MM.1S (cell line): ENCODE measurements at regions not wholly inside any gene's neighbourhood (a gene's known extent, or its start where the extent isn't known, plus 50 kb on each side); places are given as distances from the start of the nearest gene placed in this dataset.

Experiments
- DNase-seq: peaks from one replicate; pipeline ENCODE4 v3.0.0-alpha.2; 2015
- H2AFZ ChIP-seq: fragments of 300-600 bp; sonication (generic); 2 replicates; pipeline ENCODE4 v1.6.0; 2016; ENCODE audit warnings: antibody characterized with exemption, low read length
- H3F3A ChIP-seq: fragments of 300-600 bp; sonication (generic); 2 replicates; pipeline ENCODE4 v1.6.1; 2016; ENCODE audit warnings: mild to moderate bottlenecking, antibody characterized with exemption, low read length, moderate library complexity, mixed read lengths; ENCODE audit not compliant: insufficient read depth
- H3K27ac ChIP-seq: fragments of 300-600 bp; sonication (generic); 2 replicates; pipeline ENCODE4 v1.5.1; 2016; ENCODE audit warnings: mild to moderate bottlenecking, low read length
- H3K27me3 ChIP-seq: fragments of 300-600 bp; sonication (generic); replicated peaks from 2 replicates; pipeline ENCODE4 v1.6.0; 2016; ENCODE audit warnings: low read length; ENCODE audit not compliant: insufficient read depth
- H3K36me3 ChIP-seq: fragments of 300-600 bp; sonication (generic); replicated peaks from 2 replicates; pipeline ENCODE4 v1.6.1; 2016; ENCODE audit warnings: mild to moderate bottlenecking, low read length, mixed read lengths; ENCODE audit not compliant: insufficient read depth
- H3K4me1 ChIP-seq: fragments of 300-600 bp; sonication (generic); 2 replicates; pipeline ENCODE4 v1.6.1; 2016; ENCODE audit warnings: low read length, mixed read lengths
- H3K4me2 ChIP-seq: fragments of 300-600 bp; sonication (generic); 2 replicates; pipeline ENCODE4 v1.6.0; 2016; ENCODE audit warnings: low read depth, low read length
- H3K4me3 ChIP-seq: fragments of 300-600 bp; sonication (generic); 2 replicates; pipeline ENCODE4 v1.5.1; 2016; ENCODE audit warnings: low read length, mixed read lengths
- H3K79me2 ChIP-seq: fragments of 300-600 bp; sonication (generic); 2 replicates; pipeline ENCODE4 v1.6.1; 2016; ENCODE audit warnings: mixed run types, low read length, mixed read lengths
- H3K9ac ChIP-seq: fragments of 300-600 bp; sonication (generic); 2 replicates; pipeline ENCODE4 v1.6.1; 2016; ENCODE audit warnings: low read length, mixed read lengths
- H3K9me2 ChIP-seq: fragments of 300-600 bp; sonication (generic); replicated peaks from 2 replicates; pipeline ENCODE4 v1.6.1; 2016; ENCODE audit warnings: mild to moderate bottlenecking, low read length, mixed read lengths; ENCODE audit not compliant: insufficient read depth
- H3K9me3 ChIP-seq: fragments of 300-600 bp; sonication (generic); replicated peaks from 2 replicates; pipeline ENCODE4 v1.6.1; 2016; ENCODE audit warnings: mild to moderate bottlenecking, low read length, mixed read lengths; ENCODE audit not compliant: insufficient read depth
- H4K20me1 ChIP-seq: fragments of 300-600 bp; sonication (generic); 2 replicates; pipeline ENCODE4 v1.6.1; 2016; ENCODE audit warnings: mild to moderate bottlenecking, low read length, moderate library complexity, mixed read lengths; ENCODE audit not compliant: insufficient read depth
- EZH2 ChIP-seq: fragments of 300-600 bp; sonication (generic); optimal IDR thresholded peaks from 2 replicates; pipeline ENCODE3; 2017; ENCODE audit warnings: low read depth, mild to moderate bottlenecking, antibody characterized with exemption, low read length, mixed read lengths
- EZH2phosphoT487 ChIP-seq: fragments of 300-600 bp; sonication (generic); IDR thresholded peaks from 2 replicates; pipeline ENCODE4 v1.6.1; 2018; ENCODE audit warnings: antibody characterized with exemption, low read length
- TF ChIP-seq, protein P1 (sequence below): fragments of 300-600 bp; sonication (generic); IDR thresholded peaks from 2 replicates; pipeline ENCODE4 v1.5.1; 2016; ENCODE audit warnings: antibody characterized with exemption, low read length, mixed read lengths

DNA sequence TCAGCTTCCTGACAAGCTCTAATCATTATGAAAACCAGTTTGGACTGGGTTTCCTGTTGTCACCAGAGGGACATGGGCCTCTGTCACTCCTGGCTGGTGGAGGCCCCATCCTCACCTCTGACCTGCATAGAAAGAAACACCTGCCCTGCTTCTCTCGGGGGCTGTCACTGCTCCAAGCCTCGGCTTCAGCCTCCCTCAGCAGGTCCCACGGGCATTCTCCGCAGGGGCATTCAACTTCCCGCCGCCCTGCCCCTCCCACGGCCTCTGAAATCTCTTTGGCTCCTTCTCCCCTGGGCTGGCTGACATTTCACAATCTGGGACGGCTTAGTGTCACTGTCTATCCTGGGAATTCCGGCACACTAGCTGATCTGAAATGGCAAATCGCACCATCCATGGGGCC, 257.9 kb downstream of the CTTN start:
- no peak overlapping the region for H3K9ac ChIP-seq

DNA sequence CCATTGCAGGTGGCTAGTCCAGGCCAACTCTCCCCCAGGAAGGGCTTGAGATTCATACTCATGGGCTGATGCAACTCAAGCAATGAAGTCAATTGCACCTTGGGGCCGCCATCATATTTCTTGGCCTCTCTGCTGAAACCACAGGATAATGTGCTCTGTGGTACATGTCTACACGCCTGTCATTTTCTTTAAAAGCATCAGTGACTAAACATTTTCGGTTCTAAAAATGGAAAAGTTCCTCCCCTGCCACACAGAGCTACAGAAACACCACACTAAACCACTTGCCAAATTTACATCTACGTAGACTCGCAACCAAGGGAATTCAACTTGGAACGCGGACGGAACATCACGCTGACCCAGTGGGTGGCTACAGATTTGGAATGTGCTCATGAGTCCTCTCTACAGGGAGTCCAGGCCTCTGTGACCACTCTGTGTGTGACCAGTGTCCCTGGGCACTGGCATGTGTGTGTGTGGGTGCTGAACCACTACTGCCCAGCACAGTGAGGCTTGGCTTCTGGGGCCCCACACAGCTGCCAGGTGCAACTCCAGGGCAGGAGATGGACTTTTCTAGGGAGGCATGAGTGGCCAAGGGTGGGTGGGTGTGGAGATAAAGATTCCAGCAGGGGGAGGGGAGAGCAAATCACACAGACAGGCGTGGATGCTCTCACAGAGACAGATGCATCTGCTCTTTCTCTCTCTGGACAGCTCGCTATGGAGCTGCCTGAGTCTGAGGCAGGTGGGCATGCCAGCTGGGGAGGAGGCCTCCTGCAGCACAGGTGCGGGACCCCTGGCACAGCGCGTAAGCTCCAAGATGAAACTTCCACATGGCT, 261.9 kb downstream of the CTTN start:
- TF ChIP-seq EZH2phosphoT487 (no peak), EZH2 (no peak)
- TF ChIP-seq, protein P1, sequence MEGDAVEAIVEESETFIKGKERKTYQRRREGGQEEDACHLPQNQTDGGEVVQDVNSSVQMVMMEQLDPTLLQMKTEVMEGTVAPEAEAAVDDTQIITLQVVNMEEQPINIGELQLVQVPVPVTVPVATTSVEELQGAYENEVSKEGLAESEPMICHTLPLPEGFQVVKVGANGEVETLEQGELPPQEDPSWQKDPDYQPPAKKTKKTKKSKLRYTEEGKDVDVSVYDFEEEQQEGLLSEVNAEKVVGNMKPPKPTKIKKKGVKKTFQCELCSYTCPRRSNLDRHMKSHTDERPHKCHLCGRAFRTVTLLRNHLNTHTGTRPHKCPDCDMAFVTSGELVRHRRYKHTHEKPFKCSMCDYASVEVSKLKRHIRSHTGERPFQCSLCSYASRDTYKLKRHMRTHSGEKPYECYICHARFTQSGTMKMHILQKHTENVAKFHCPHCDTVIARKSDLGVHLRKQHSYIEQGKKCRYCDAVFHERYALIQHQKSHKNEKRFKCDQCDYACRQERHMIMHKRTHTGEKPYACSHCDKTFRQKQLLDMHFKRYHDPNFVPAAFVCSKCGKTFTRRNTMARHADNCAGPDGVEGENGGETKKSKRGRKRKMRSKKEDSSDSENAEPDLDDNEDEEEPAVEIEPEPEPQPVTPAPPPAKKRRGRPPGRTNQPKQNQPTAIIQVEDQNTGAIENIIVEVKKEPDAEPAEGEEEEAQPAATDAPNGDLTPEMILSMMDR: no peak
- Histone ChIP-seq H3K27me3 (peaks cover 95% of the 10 kb centered on the region), H3K9me3 (no peaks in the 10 kb centered on the region), H3K9me2 (no peaks in the 10 kb centered on the region), H3K4me1 (no peaks in the 10 kb centered on the region), H3K27ac (no peak overlapping the region), H3K4me3 (no peak overlapping the region), H3K9ac (no peak overlapping the region), H3K36me3 (no peaks in the 10 kb centered on the region), H4K20me1 (no peaks in the 10 kb centered on the region), H2AFZ (no peak overlapping the region), H3K79me2 (no peaks in the 10 kb centered on the region), H3F3A (no peaks in the 10 kb centered on the region), H3K4me2 (no peak overlapping the region)
- DNase-seq: no peak

More for the DNA sequence above, 257.9 kb downstream of the CTTN start:
- Histone ChIP-seq H3K27ac (no peak overlapping the region), H3K4me2 (no peak overlapping the region), H2AFZ (no peak overlapping the region), H3K36me3 (no peaks in the 10 kb centered on the region), H3K4me3 (no peak overlapping the region), H3K27me3 (peaks cover 74% of the 10 kb centered on the region), H3K9me2 (no peaks in the 10 kb centered on the region), H3K4me1 (no peaks in the 10 kb centered on the region), H3F3A (no peaks in the 10 kb centered on the region), H3K79me2 (no peaks in the 10 kb centered on the region), H3K9me3 (no peaks in the 10 kb centered on the region), H4K20me1 (no peaks in the 10 kb centered on the region)
- DNase-seq: no peak
- TF ChIP-seq EZH2 (no peak), EZH2phosphoT487 (no peak)
- TF ChIP-seq, protein P1: no peak

DNA sequence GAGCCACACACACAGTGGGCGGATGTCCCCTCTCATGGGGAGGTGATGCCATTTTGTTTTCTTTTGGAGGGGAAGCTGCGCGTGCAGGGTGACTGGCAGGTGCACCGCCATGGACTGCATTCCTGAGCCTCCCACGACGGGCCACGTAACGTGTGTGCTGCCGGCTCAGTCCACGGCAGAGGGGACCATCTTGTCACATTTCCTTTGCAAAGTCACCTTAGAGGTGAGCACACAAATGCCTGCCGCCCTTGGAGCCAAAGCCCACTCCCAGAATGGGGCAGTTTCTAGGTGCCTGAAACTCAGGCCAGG, 262.5 kb downstream of the CTTN start:
- no peaks in the 10 kb centered on the region for H4K20me1 ChIP-seq
- H3K4me1 ChIP-seq: no peaks in the 10 kb centered on the region
- H3K9me3 ChIP-seq: no peaks in the 10 kb centered on the region
- H3K9me2 ChIP-seq: no peaks in the 10 kb centered on the region
- H2AFZ ChIP-seq: no peak overlapping the region
- no peak overlapping the region for H3K4me2 ChIP-seq
- no peaks in the 10 kb centered on the region for H3F3A ChIP-seq
- H3K79me2 ChIP-seq: no peaks in the 10 kb centered on the region
- H3K27ac ChIP-seq: no peak overlapping the region
- no peak overlapping the region for H3K4me3 ChIP-seq
- no peaks in the 10 kb centered on the region for H3K36me3 ChIP-seq
- no peak overlapping the region for H3K9ac ChIP-seq
- H3K27me3 ChIP-seq: peaks cover 95% of the 10 kb centered on the region
- no peak for DNase-seq
- no peak for TF ChIP-seq EZH2phosphoT487
- TF ChIP-seq, protein P1: no peak
- TF ChIP-seq EZH2: no peak
